A673 (cell line): ENCODE measurements at regions not wholly inside any gene's neighbourhood (a gene's known extent, or its start where the extent isn't known, plus 50 kb on each side); places are given as distances from the start of the nearest gene placed in this dataset.
A peak's percentile ranks its signal among the peaks of the same experiment; 100 is the strongest.

ENCODE experiments used
- BruUV-seq: library from RNA; stranded (reverse); fragments of 400-500 nt; replicated peaks from 2 replicates; lab custom pipeline; 2021; lab: Mats Ljungman, UMichigan
- CTCF ChIA-PET: fragments of 300-600 bp; sonication (Branson Sonifier 250); formaldehyde crosslinking; loops from one replicate; lab custom pipeline; 2022; ENCODE audit warnings: antibody characterized with exemption; lab: Charles Lee
- POLR2A ChIA-PET: fragments of 300-600 bp; sonication (Branson Sonifier 250); formaldehyde crosslinking; loops from one replicate; lab custom pipeline; 2022; ENCODE audit warnings: antibody characterized with exemption; ENCODE audit not compliant: low non-redundant PET; lab: Charles Lee
- DNase-seq: peaks from one replicate; pipeline ENCODE4 v3.0.0-alpha.2; 2015; ENCODE audit warnings: low spot score
- H3K27ac ChIP-seq: fragments of 200-600 bp; sonication (generic); 2 replicates; pipeline ENCODE4 v1.5.1; 2016; ENCODE audit warnings: mixed run types, low read depth, mild to moderate bottlenecking, mixed read lengths, antibody characterized with exemption, low read length; ENCODE audit not compliant: poor library complexity, severe bottlenecking
- H3K27me3 ChIP-seq: fragments of 200-600 bp; sonication (generic); replicated peaks from 2 replicates; pipeline ENCODE4 v1.6.1; 2017; ENCODE audit warnings: mixed run types, low read depth, mild to moderate bottlenecking, mixed read lengths, antibody characterized with exemption, low read length; ENCODE audit not compliant: insufficient read depth, poor library complexity
- H3K36me3 ChIP-seq: fragments of 200-600 bp; sonication (generic); 2 replicates; pipeline ENCODE4 v1.6.1; 2016; ENCODE audit warnings: mixed run types, mild to moderate bottlenecking, mixed read lengths, antibody characterized with exemption, low read length; ENCODE audit not compliant: insufficient read depth, poor library complexity, severe bottlenecking
- H3K4me1 ChIP-seq: fragments of 200-600 bp; sonication (generic); 2 replicates; pipeline ENCODE4 v1.6.1; 2017; ENCODE audit warnings: mixed run types, mild to moderate bottlenecking, mixed read lengths, antibody characterized with exemption, low read length; ENCODE audit not compliant: insufficient read depth, poor library complexity, severe bottlenecking
- H3K4me3 ChIP-seq: fragments of 200-600 bp; sonication (generic); 2 replicates; pipeline ENCODE4 v1.5.1; 2016; ENCODE audit warnings: low read depth, mixed run types, mild to moderate bottlenecking, mixed read lengths, low read length; ENCODE audit not compliant: poor library complexity, severe bottlenecking
- H3K9me3 ChIP-seq: fragments of 200-600 bp; sonication (generic); 2 replicates; pipeline ENCODE4 v1.6.1; 2016; ENCODE audit warnings: mixed run types, low read depth, mild to moderate bottlenecking, mixed read lengths, antibody characterized with exemption, low read length; ENCODE audit not compliant: poor library complexity, severe bottlenecking
- EZH2 ChIP-seq: fragments of 200-600 bp; sonication (generic); IDR thresholded peaks from 2 replicates; pipeline ENCODE4 v1.6.1; 2017; ENCODE audit warnings: borderline replicate concordance, low read depth, mild to moderate bottlenecking, mixed read lengths, antibody characterized with exemption, low read length; ENCODE audit not compliant: poor library complexity, severe bottlenecking
- intact Hi-C: fragments of 100-400 bp; cut with micrococcal nuclease; formaldehyde crosslinking; loops from one replicate; pipeline ENCODE4 v1.10.0; 2022; ENCODE audit not compliant: unreplicated experiment
- TF ChIP-seq, protein P1 (sequence below): fragments of 300-800, 200-600 bp; sonication (generic); conservative IDR thresholded peaks from 2 replicates; pipeline ENCODE4 v1.5.1; 2017; ENCODE audit warnings: low read depth, mild to moderate bottlenecking, antibody characterized with exemption, low read length, moderate library complexity, mixed read lengths

DNA sequence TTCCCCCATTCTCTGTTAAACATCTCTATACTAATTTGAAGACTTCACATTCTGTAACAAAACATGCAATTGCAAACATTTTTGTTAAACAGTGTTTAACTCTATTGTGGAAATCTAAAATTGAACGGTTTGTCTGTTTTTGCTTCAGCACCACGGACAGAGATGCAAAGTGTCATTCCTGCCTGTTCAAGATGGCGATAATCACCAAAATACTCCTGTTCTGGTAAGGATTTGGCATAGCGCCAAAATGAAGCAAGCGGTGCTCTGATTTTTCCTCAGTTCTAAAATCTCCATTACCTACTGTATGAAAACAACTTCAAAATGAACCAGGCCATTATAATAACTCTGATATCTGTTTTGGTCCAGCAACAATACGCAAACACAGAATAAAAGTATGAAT lies 129.7 kb upstream of the TUSC7 start:
- Histone ChIP-seq H3K36me3 (no peaks in the 10 kb centered on the region), H3K4me3 (no peak overlapping the region), H3K27ac (no peak overlapping the region), H3K27me3 (no peaks in the 10 kb centered on the region), H3K4me1 (no peaks in the 10 kb centered on the region), H3K9me3 (no peaks in the 10 kb centered on the region)
- POLR2A ChIA-PET: no interaction called here
- no TSS peak for BruUV-seq
- no peak for TF ChIP-seq EZH2
- CTCF ChIA-PET: no interaction called here
- peak; percentile 66 for DNase-seq
- intact Hi-C loops: no loop called here

DNA sequence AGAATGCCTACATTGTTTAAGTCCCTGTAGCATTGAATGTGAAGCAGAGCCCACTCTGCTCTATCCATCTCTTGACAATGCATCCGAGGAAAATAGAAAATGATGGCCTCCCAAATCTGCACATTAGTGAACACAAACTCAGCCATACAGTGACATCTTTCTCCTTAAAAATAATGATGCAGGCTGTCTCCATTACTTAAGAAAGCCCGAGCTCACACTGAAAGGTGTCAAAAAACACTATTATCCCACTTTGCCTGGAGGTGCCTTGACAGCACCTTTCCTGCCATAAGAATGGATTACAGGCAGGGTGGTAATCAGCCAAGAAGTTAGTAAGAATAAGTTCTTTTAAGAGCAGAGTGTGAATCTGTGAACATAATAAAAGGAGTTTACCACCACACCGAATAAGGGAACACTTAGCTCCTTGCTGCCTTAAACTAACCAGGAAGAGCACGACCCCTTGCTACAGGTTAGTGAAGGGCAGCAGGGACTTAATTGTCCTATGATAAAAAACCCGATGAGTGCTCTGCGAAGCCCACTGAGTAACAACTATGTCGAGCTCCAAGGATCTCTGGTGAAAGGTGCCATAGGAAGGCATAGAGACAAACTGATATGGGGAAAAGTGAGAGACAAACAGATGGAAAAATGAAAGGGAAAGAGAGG lies 123.2 kb upstream of the TUSC7 start:
- Histone ChIP-seq H3K36me3 (no peaks in the 10 kb centered on the region), H3K9me3 (no peaks in the 10 kb centered on the region), H3K27me3 (peaks cover 9% of the 10 kb centered on the region), H3K4me3 (no peak overlapping the region), H3K27ac (no peak overlapping the region), H3K4me1 (no peaks in the 10 kb centered on the region)
- no peak for TF ChIP-seq EZH2
- TF ChIP-seq, protein P1, sequence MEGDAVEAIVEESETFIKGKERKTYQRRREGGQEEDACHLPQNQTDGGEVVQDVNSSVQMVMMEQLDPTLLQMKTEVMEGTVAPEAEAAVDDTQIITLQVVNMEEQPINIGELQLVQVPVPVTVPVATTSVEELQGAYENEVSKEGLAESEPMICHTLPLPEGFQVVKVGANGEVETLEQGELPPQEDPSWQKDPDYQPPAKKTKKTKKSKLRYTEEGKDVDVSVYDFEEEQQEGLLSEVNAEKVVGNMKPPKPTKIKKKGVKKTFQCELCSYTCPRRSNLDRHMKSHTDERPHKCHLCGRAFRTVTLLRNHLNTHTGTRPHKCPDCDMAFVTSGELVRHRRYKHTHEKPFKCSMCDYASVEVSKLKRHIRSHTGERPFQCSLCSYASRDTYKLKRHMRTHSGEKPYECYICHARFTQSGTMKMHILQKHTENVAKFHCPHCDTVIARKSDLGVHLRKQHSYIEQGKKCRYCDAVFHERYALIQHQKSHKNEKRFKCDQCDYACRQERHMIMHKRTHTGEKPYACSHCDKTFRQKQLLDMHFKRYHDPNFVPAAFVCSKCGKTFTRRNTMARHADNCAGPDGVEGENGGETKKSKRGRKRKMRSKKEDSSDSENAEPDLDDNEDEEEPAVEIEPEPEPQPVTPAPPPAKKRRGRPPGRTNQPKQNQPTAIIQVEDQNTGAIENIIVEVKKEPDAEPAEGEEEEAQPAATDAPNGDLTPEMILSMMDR: no peak
- ChIA-PET CTCF (no interaction called here), POLR2A (no interaction called here)
- intact Hi-C loops: no loop called here
- no TSS peak for BruUV-seq
- no peak for DNase-seq

DNA sequence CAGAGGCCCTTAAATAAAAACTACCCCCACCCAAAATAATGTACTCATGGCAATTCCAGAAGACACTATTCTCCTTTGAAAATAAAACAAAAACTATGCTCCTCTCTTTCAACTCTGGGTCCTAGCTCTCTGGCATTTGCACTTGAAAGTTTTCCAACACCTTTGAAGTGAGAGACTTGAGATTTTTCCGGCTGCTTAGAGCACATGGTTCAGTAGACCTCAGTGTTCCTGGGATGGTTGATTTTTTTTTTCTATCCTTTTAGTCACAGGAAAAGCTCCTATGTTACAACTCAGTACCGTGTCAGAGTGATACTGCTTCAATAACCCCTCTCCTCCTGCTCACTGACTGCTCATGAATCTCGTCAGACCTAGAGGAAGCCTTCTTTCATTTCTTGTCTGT lies 118.3 kb upstream of the TUSC7 start:
- DNase-seq: no peak
- no peaks in the 10 kb centered on the region for H3K9me3 ChIP-seq
- intact Hi-C loops: no loop called here
- no peak for TF ChIP-seq EZH2
- TF ChIP-seq, protein P1: no peak
- ChIA-PET CTCF (no interaction called here), POLR2A (no interaction called here)
- no peak overlapping the region for H3K4me3 ChIP-seq
- peaks cover 9% of the 10 kb centered on the region for H3K27me3 ChIP-seq
- H3K36me3 ChIP-seq: no peaks in the 10 kb centered on the region
- no peaks in the 10 kb centered on the region for H3K4me1 ChIP-seq
- H3K27ac ChIP-seq: no peak overlapping the region
- BruUV-seq: no TSS peak

DNA sequence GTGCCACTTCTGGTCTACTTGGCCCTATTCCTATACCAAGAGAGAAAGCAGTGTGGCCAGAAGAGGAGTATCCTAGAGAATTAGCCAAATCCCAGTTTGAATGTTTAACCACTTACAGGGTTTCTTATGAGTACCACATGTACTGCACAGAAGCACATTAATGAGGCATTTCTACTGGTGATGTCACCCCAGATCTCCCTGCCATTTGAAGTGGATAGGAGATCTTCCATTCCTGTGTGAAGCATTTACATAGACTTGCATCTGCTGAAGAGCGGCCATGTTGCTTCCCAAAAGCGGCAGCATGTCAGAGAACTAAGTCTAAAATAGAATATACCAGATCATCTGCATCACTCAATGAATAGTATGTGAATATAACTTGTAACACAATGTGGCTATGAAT lies 108.4 kb upstream of the TUSC7 start:
- no TSS peak for BruUV-seq
- DNase-seq: no peak
- Histone ChIP-seq H3K36me3 (no peaks in the 10 kb centered on the region), H3K27me3 (no peaks in the 10 kb centered on the region), H3K27ac (no peak overlapping the region), H3K9me3 (no peaks in the 10 kb centered on the region), H3K4me3 (no peak overlapping the region), H3K4me1 (no peaks in the 10 kb centered on the region)
- intact Hi-C loops: no loop called here
- POLR2A ChIA-PET: no interaction called here
- CTCF ChIA-PET: no interaction called here
- TF ChIP-seq, protein P1: no peak
- TF ChIP-seq EZH2: no peak
